Activated CD4-positive, alpha-beta T cell treated with anti-CD3 and anti-CD28 coated beads, Interleukin-2, amount 50 U/mL, for 16 hours (primary cell): ENCODE measurements at regions not wholly inside any gene's neighbourhood (a gene's known extent, or its start where the extent isn't known, plus 50 kb on each side); places are given as distances from the start of the nearest gene placed in this dataset.
"Not testable (repeated sequence)": the region's sequence is repeated elsewhere in the genome, so short reads cannot be mapped to it uniquely, and the experiment has no call there.

Source experiments
- DNase-seq: peaks from one replicate; pipeline ENCODE4 v3.0.0-alpha.2; 2020

DNA sequence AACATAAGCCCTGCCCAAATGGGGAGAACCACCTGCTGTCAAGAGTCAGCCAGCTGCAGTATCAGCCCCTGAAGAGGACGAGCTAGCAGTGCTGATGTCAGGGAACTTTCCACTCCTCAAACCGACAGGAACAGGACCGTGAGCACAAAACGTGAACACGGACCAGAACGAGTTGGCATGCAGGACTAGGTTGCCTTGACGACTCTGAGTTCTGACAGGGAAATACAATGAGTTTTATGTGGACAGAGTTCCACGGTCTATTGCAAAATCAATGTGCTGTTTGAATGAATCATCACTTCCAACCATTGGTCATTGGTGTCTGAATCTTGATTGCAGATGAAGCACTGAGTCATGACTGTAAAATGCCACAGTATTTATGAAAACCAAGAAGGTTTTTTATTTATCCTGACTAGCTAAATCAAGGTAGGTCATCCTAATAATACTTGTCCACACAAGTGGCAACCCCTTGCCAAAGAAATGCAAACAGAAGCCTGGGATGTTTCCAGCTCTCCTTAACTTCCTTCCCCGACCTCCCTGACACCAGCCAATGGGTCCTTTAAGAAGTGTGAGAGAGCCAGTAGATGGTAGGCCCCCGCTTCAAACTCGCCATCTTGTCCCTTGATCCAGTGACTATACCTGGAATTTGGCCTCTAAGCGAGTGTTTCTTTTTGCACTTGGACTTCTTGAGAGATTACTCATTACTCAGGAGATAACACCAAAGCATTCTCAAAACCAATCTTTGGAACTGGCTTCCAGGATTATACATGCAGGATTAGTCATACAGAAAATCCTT is 119.6 kb downstream of the ASB7 start:
- peak; percentile 8 for DNase-seq

- no peak for DNase-seq
These were observed 120.3 kb downstream of the ASB7 start for GRCh38 chr15:100722551-100723314.

DNA sequence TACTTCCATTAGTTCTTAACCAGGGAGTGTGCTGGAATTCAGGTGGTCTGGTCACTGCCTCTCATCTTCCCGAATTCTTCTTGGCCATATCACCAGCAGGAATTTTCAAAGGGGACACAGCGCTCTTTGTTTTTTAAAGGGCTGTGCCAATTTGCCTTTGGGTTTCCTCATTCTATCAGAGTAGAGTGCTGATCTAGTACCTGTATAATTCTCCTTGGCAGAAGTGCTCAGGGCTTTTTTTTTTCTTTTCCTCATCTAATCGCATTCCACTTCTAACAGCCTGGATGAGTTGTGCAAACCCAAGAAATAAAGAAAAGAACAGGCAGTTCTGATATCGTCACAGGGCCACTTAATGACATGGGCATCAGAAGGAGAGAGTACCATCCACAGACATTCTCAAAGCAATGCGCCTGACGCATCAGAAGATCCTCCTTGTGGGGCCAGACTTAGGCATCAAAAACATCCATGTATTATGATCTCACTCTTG is 121.0 kb downstream of the ASB7 start:
- no peak for DNase-seq

GRCh38 chr15:100725121-100726069 is 123.0 kb downstream of the ASB7 start:
- DNase-seq: no peak

GRCh38 chr15:100726070-100726420 is 123.7 kb downstream of the ASB7 start:
- no peak for DNase-seq

DNA sequence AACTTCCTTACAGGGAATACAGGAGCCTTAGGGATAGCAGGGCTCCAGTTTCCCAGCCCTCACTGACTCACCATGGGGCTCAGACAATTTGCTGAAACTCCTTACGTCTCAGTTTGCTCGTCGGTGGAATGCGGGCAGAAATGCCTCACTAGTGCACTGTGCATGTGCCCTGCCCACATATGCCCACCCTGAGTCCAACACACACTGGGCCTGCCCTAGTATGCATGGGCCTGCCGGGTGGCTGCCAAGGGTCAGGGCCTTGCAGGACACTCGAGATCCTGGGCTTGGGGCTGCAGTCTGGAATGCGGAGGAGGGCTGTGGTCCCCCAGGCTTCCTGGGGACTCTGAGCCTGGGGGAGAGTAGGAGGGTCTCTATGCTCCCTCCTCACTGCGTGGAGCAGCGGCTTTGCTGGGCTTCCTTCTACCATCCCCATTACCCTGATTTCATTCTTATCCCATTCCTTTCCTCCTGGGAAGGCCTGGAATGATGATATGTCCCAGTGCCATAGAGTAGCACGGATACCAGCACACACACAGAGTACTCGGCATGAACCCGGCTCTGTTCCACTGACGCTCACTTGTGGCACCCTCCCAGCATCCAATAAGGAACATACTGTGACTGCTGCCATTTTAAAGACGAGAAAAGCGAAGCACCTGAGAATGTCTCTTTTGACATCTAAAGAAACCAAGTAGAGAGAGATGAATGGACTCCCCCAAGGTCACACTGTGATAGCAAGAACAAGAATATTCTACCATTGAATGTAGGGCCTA is 124.2 kb downstream of the ASB7 start:
- DNase-seq: no peak

DNA sequence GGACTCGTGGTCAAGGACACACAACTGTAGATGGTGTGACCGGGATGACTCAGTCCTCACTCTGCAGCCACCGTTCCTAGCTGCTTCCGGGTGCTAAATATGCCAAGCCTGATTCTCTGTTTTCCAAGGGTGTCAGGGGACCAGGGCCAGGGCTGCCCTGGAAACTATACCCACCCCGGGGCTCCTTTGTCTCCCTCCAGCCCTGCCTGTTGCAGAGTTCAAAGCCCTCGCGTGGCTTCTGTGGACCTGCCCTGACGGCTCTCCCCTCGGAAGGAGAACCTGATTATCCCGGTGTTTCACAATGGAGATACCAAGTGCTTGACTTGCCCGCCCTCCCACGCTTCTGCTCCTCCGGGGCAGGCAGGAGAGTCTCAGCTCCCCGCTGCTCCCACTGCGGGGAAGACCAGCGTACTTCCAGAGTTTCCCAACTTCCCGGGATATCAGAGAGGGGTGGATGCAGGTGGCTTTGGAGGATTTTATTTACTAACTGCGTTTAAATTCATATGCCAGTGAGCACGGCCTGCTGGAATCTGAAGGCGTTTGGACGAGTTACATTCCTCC is 125.0 kb downstream of the ASB7 start:
- DNase-seq: no peak

DNA sequence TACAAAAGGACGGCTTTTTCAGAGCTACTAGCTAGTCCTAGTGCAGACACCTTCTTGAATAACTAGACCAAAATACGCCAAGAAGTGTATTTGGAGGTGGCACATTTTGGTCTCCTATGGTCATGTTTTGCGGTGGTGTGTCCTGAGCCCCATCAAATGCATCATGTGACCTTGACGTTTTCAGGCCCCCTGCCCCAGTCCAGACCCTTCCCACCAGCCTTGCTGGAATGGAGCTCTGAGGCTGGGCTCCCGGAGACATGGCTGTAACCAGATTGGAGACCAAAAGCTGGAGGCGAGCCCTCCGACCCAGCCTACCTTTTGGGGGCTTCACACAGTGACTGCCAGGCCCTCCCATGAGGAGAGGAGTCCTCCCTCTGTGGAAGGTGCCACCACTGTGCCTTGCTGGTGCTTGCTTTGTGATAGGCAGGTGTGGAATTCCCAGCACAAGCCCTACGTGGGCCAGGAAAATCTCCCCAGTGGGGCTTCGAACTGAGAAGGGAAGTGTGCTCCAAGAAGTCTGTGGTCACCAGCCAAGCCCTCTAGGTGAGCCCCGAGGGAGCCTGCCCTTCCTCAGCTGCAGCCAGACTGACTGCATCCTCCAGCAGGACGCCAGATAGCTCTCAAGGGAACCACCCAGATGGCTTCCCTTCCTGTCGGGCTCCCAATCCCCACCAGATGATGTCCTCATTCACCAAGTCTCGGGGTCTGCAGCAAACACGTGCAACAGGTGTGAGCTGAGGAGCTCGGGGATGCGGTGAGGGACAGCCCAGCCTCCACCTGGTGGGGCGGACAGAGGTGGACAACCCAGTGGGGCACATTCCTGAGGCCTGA is 126.2 kb downstream of the ASB7 start:
- DNase-seq: no peak

DNA sequence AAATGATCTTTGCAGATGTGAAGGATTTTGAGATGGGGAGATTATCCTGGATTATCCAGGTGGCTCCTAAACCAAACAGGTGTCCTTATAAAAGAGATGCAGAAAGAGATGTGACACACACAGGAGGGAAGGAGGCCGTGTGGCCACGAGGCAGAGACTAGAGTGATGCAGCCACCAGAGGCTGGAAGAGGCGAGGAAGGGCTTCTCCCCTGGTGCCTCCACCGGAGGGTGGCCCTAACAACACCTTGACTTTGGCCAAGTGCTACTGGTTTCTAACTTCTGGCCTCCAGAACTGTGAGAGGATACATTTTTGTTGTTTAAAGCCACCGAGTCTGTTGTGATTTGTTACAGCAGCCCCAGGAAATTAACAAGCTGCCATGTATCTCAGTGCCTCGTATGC is 127.1 kb downstream of the ASB7 start:
- DNase-seq: no peak

DNA sequence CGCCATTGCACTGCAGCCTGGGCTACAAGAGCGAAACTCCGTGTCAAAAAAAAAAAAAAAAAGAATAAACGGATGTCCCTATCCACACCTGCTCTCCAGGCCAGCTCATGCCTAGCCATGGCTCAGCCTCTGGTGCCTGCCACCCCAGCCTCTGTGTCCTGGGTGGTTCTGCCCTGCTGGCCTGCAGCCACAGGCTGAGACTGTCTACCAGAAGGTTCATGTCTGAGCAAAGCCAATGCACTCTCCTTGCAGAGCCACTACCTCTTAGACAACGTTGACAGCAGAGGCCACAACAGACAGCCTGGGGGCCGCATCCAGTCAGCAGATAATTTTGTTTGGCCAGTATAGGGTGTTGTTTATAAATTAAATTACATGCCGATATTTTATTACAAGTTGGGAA is 127.7 kb downstream of the ASB7 start:
- DNase-seq: no peak

DNA sequence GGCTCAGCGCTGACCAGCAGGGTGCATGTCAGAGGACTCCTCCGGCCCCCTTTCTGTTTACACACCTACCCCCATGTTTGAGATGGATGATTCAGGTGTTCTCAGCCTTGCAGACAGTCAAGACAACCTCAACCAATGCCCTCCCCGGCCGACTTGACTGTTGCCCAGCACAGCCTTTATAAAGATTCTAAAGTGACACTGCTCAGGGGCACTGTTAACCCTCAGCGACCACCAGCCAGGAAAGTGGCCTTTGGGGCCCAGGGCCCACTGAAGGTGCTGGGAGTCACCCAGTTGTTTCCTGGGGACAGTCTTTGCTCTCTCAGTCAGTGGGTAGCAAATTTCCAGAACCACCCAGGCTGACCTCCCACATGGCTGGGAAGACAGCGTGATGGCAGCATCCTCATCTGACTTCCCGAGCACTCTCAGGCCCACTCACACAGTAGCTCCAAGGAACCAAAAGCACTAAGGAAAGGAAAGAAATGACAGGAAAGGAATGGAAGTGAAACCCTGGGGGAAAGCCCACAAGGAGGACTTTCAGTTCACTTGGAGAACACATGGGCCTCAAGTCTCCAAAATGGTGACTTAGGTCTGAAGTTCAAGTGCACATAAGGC is 128.4 kb downstream of the ASB7 start:
- no peak for DNase-seq

DNA sequence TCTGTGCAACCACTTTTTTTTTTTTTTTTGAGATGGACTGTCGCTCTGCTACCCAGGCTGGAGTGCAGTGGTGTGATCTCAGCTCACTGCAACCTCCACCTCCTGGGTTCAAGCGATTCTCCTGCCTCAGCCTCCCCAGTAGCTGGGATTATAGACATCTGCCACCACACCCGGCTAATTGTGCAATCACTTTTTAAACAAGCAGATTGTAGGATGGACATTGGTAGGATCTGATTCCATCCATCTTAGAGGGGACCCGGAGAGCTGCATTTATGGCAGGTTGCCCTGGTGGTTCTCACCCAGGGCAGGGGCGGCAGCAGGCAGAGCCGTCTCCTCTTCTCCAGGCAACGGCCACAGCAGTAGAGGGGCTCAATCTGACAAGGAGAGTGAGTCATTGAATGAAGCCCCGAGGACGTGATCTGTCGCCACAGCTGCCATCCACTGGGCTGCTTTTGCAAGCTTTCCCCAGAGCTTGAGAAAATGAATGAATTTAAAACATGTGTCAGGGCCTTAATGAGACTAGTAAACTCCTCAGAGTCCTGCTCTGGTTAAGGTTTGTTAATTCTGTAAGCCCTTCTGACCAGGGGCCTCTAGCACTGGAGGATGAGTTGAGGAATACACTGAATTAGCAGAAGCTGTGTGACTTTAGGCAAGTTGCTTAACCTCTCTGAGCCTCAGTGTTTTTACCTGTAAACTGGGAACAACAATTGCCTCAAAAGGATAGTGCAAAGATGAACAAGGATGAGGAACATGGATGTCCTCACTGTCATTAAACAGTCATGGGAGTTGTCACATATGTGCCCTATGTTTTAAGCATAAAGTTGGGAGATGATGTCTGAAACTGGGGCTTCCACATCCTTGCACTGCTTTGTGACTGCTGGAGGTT is 129.1 kb downstream of the ASB7 start:
- no peak for DNase-seq

- DNase-seq: no peak
These were observed 130.0 kb downstream of the ASB7 start for GRCh38 chr15:100732211-100733055.

DNA sequence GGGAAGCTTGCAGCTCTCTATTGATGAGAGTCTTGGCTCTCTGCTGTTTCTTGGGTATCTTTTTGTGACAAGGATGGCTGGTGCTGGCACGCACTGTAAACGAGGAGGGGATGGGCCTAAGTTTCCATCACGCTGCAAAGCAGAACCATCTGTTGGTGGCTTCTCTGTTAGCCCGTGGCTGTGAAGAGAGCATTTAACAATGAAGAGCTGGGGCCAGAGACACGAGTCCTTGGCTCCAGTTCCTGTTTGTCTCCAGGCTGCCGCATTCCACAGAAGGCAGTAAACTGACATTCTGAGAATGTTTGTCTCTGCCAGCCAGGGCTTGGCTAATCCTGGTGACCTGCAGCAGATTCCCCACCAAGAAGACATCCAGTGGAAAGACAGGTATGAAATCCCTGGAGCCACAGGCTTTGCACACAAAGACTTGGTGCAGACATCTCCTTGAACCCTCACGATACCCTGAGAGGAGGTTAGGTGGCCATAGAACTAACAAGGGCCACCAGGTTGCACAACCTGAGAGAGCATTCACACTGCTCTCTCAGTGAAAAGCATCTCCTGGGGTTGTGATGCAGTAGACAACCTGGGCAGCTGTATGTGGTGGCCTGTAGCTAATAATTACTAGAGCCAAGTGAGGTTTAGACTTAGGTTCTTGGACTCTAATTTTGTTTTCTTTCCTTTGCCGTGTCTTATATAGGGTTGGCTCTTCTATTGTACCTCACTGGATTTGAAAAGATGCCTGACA is 130.9 kb downstream of the ASB7 start:
- DNase-seq: no peak

DNA sequence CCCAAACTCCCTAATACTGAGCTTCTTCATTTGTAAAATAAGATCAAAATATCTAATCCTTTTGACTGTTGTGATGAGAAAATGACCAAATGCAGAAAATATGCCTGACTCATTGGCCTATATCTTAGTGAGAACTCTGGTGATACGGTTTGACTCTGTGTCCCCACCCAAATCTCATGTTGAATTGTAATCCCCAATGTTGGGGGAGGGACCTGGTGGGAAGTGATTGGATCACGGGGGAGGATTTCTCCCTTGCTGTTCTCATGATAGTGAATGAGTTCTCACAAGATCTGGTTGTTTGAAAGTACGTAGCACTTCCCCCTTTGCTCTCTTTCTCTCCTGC is 131.4 kb downstream of the ASB7 start:
- not testable (repeated sequence) for DNase-seq

GRCh38 chr15:100734586-100734985 is 132.2 kb downstream of the ASB7 start:
- no peak for DNase-seq

DNA sequence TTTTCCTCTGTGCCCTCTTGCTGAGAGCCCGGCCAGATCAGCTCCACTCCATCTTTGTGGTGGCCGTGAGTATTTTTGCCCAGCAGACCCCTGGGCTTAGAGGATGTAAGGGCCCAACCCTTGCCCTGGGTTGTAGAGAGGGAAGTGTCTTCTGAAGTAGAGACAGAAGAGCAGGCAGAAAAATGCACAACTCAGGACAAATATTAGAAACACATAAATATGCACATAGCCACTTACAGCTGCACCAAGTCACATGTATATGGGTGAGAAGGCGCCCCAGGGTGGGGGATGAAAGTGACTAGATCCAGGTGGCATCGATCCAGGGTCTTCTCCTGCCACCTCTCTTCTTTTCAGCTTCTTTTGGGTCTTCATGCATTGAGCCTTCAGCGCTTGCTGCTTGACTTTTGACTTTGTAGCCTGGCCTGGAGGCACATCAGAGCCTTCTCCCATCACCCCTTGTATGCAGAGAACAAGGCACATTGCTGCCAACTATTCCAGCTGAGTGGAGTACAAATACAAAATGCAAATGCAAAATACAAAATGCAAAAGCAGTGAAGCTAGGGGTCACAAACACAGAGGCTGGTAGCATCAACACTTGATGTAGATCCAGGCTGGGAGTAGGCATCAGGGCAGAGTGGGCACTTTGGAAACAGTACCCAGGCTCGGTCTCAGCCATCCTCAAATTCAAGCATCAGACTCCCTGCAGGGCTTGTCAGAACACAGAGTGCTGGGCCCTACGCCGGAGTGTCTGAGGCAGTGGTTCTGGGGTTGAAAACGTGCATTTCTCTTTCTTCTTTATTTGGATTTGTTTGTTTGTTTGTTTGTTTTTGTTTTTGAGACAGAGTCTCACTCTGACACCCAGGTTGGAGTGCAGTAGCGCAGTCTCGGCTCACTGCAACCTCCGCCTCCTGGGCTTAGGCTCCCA is 133.0 kb downstream of the ASB7 start:
- no peak for DNase-seq
